ENCODE measurements at regions not wholly inside any gene's neighbourhood (a gene's known extent, or its start where the extent isn't known, plus 50 kb on each side); places are given as distances from the start of the nearest gene placed in this dataset.
A peak's percentile ranks its signal among the peaks of the same experiment; 100 is the strongest.

GRCh38 chr20:39808613-39809012 lies 846.5 kb downstream of the DHX35 start:
- DNase-seq: no peak
- Mint-ChIP-seq H3K36me3 (no peaks in the 10 kb centered on the region), H3K9me3 (peaks cover 0 to 2% (median 0%) of the 10 kb centered on the region in 5 donors), H3K4me3 (no peak overlapping the region), H3K27ac (no peak overlapping the region), H3K4me1 (no peaks in the 10 kb centered on the region), H3K27me3 (peaks cover 0 to 1% of the 10 kb centered on the region in 2 donors)
- Histone ChIP-seq H3K4me3 (ENCODE audit: low read length) (no peak overlapping the region), H3K36me3 (ENCODE audit: insufficient read depth, low read length) (no peaks in the 10 kb centered on the region), H3K9me3 (ENCODE audit: low read length) (no peaks in the 10 kb centered on the region), H3K4me1 (ENCODE audit: insufficient read depth, low read length) (no peaks in the 10 kb centered on the region), H3K27ac (ENCODE audit: low read depth, low read length) (no peak overlapping the region), H3K27me3 (ENCODE audit: insufficient read depth, low read length, poor library complexity, severe bottlenecking) (no peaks in the 10 kb centered on the region)
- ChIA-PET CTCF (no interaction called here), POLR2A (no interaction called here)

DNA sequence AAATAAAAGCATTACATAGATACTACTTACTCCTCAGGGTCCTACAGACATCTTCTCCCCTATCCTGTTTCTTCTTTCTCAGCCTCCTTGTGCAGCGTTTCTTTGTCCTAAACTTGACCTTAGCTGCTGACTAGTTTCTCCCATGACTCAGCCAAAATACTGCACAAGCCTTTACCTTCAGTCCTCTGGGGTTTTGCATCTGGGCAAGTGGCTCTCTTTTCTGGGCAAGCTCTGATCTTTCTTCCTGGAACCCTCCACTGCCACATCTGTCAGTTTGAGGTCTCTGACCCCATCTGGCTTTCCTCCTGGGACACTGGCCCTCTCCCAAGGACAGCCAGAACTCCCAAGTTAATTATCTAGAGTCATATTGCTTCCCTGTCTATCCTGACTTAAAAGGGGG lies 838.4 kb downstream of the DHX35 start:
- CTCF ChIA-PET: no interaction called here
- Mint-ChIP-seq H3K4me1 (no peaks in the 10 kb centered on the region), H3K27ac (no peak overlapping the region)

DNA sequence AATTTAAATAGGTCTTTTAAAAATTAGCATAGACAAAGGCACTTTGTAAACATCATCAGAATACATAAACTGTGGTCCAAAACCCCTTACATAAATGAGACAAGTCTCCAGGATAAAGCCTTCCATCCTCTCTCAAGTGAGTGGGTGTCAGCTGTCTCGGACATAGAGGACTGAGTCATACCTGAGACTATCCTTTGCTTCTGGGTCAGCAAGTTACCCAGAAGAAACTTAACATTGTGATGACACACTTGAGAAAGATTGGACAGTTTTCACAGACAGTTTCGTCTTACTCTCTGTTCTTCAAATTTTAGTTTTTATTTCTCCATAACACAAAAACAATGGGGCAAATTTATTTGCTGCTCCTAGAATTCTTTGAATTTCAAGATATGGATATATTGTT lies 838.0 kb downstream of the DHX35 start:
- Mint-ChIP-seq H3K4me1 (no peaks in the 10 kb centered on the region), H3K9me3 (peaks cover 0 to 9% (median 2%) of the 10 kb centered on the region in 5 donors), H3K27ac (no peak overlapping the region), H3K27me3 (no peaks in the 10 kb centered on the region), H3K36me3 (peaks cover 0 to 4% (median 0%) of the 10 kb centered on the region in 3 donors), H3K4me3 (no peak overlapping the region)
- ChIA-PET POLR2A (no interaction called here), CTCF (no interaction called here)
- Histone ChIP-seq H3K9me3 (ENCODE audit: low read length) (no peaks in the 10 kb centered on the region), H3K27me3 (ENCODE audit: insufficient read depth, low read length, poor library complexity, severe bottlenecking) (no peaks in the 10 kb centered on the region), H3K36me3 (ENCODE audit: insufficient read depth, low read length) (no peaks in the 10 kb centered on the region), H3K4me1 (ENCODE audit: insufficient read depth, low read length) (no peaks in the 10 kb centered on the region), H3K27ac (ENCODE audit: low read depth, low read length) (no peak overlapping the region), H3K4me3 (ENCODE audit: low read length) (no peak overlapping the region)
- no peak for DNase-seq

More for the DNA sequence above, 838.4 kb downstream of the DHX35 start:
- POLR2A ChIA-PET: no interaction called here
- no peaks in the 10 kb centered on the region for H3K27me3 ChIP-seq (ENCODE audit: insufficient read depth, low read length, poor library complexity, severe bottlenecking)
- peaks cover 0 to 4% (median 0%) of the 10 kb centered on the region in 3 donors for H3K36me3 Mint-ChIP-seq
- peaks cover 0 to 9% (median 2%) of the 10 kb centered on the region in 5 donors for H3K9me3 Mint-ChIP-seq
- H3K4me3 Mint-ChIP-seq: no peak overlapping the region
- H3K4me1 ChIP-seq (ENCODE audit: insufficient read depth, low read length): no peaks in the 10 kb centered on the region
- no peaks in the 10 kb centered on the region for H3K27me3 Mint-ChIP-seq
- no peak for DNase-seq
- no peak overlapping the region for H3K4me3 ChIP-seq (ENCODE audit: low read length)
- no peak overlapping the region for H3K27ac ChIP-seq (ENCODE audit: low read depth, low read length)
- no peaks in the 10 kb centered on the region for H3K36me3 ChIP-seq (ENCODE audit: insufficient read depth, low read length)
- H3K9me3 ChIP-seq (ENCODE audit: low read length): no peaks in the 10 kb centered on the region

- ChIA-PET POLR2A (no interaction called here), CTCF (no interaction called here)
- Histone ChIP-seq H3K4me1 (ENCODE audit: insufficient read depth, low read length) (no peaks in the 10 kb centered on the region), H3K4me3 (ENCODE audit: low read length) (no peak overlapping the region), H3K36me3 (ENCODE audit: insufficient read depth, low read length) (no peaks in the 10 kb centered on the region), H3K9me3 (ENCODE audit: low read length) (no peaks in the 10 kb centered on the region), H3K27me3 (ENCODE audit: insufficient read depth, low read length, poor library complexity, severe bottlenecking) (no peaks in the 10 kb centered on the region), H3K27ac (ENCODE audit: low read depth, low read length) (no peak overlapping the region)
- Mint-ChIP-seq H3K9me3 (peaks cover 0 to 9% (median 2%) of the 10 kb centered on the region in 5 donors), H3K27me3 (no peaks in the 10 kb centered on the region), H3K36me3 (peaks cover 0 to 4% (median 0%) of the 10 kb centered on the region in 3 donors), H3K27ac (no peak overlapping the region), H3K4me3 (no peak overlapping the region), H3K4me1 (no peaks in the 10 kb centered on the region)
- DNase-seq: no peak
These were observed 837.3 kb downstream of the DHX35 start for GRCh38 chr20:39799366-39799965.

GRCh38 chr20:39795401-39796272 lies 833.5 kb downstream of the DHX35 start:
- Mint-ChIP-seq H3K4me1 (no peaks in the 10 kb centered on the region), H3K27me3 (no peaks in the 10 kb centered on the region), H3K4me3 (no peak overlapping the region), H3K9me3 (peaks cover 0 to 9% (median 2%) of the 10 kb centered on the region in 5 donors), H3K36me3 (peaks cover 0 to 4% (median 0%) of the 10 kb centered on the region in 3 donors), H3K27ac (no peak overlapping the region)
- H3K9me3 ChIP-seq (ENCODE audit: low read length): no peaks in the 10 kb centered on the region
- no peak overlapping the region for H3K4me3 ChIP-seq (ENCODE audit: low read length)
- no peak for DNase-seq
- no peaks in the 10 kb centered on the region for H3K36me3 ChIP-seq (ENCODE audit: insufficient read depth, low read length)
- CTCF ChIA-PET: no interaction called here
- no peaks in the 10 kb centered on the region for H3K27me3 ChIP-seq (ENCODE audit: insufficient read depth, low read length, poor library complexity, severe bottlenecking)
- POLR2A ChIA-PET: no interaction called here
- H3K27ac ChIP-seq (ENCODE audit: low read depth, low read length): no peak overlapping the region
- H3K4me1 ChIP-seq (ENCODE audit: insufficient read depth, low read length): no peaks in the 10 kb centered on the region

GRCh38 chr20:39792334-39792733 lies 830.2 kb downstream of the DHX35 start:
- Mint-ChIP-seq H3K4me1 (no peaks in the 10 kb centered on the region), H3K27ac (no peak overlapping the region), H3K36me3 (no peaks in the 10 kb centered on the region), H3K4me3 (no peak overlapping the region), H3K9me3 (peaks cover 0 to 7% (median 2%) of the 10 kb centered on the region in 5 donors), H3K27me3 (no peaks in the 10 kb centered on the region)
- H3K27me3 ChIP-seq (ENCODE audit: insufficient read depth, low read length, poor library complexity, severe bottlenecking): no peaks in the 10 kb centered on the region
- H3K4me3 ChIP-seq (ENCODE audit: low read length): no peak overlapping the region
- H3K36me3 ChIP-seq (ENCODE audit: insufficient read depth, low read length): no peaks in the 10 kb centered on the region
- ChIA-PET CTCF (no interaction called here), POLR2A (no interaction called here)
- no peaks in the 10 kb centered on the region for H3K9me3 ChIP-seq (ENCODE audit: low read length)
- no peak overlapping the region for H3K27ac ChIP-seq (ENCODE audit: low read depth, low read length)
- H3K4me1 ChIP-seq (ENCODE audit: insufficient read depth, low read length): no peaks in the 10 kb centered on the region
- no peak for DNase-seq

GRCh38 chr20:39789411-39789810 lies 827.3 kb downstream of the DHX35 start:
- H3K27ac Mint-ChIP-seq: peak overlapping the region in 1 of 8 donors; percentile 29
- ChIA-PET POLR2A (no interaction called here), CTCF (no interaction called here)
- no peaks in the 10 kb centered on the region for H3K36me3 Mint-ChIP-seq
- Histone ChIP-seq H3K27ac (ENCODE audit: low read depth, low read length) (no peak overlapping the region), H3K27me3 (ENCODE audit: insufficient read depth, low read length, poor library complexity, severe bottlenecking) (no peaks in the 10 kb centered on the region), H3K4me3 (ENCODE audit: low read length) (no peak overlapping the region), H3K9me3 (ENCODE audit: low read length) (no peaks in the 10 kb centered on the region), H3K36me3 (ENCODE audit: insufficient read depth, low read length) (no peaks in the 10 kb centered on the region), H3K4me1 (ENCODE audit: insufficient read depth, low read length) (no peaks in the 10 kb centered on the region)
- H3K27me3 Mint-ChIP-seq: no peaks in the 10 kb centered on the region
- no peaks in the 10 kb centered on the region for H3K4me1 Mint-ChIP-seq
- H3K9me3 Mint-ChIP-seq: peaks cover 0 to 10% (median 3%) of the 10 kb centered on the region in 5 donors
- no peak overlapping the region for H3K4me3 Mint-ChIP-seq
- DNase-seq: no peak

DNA sequence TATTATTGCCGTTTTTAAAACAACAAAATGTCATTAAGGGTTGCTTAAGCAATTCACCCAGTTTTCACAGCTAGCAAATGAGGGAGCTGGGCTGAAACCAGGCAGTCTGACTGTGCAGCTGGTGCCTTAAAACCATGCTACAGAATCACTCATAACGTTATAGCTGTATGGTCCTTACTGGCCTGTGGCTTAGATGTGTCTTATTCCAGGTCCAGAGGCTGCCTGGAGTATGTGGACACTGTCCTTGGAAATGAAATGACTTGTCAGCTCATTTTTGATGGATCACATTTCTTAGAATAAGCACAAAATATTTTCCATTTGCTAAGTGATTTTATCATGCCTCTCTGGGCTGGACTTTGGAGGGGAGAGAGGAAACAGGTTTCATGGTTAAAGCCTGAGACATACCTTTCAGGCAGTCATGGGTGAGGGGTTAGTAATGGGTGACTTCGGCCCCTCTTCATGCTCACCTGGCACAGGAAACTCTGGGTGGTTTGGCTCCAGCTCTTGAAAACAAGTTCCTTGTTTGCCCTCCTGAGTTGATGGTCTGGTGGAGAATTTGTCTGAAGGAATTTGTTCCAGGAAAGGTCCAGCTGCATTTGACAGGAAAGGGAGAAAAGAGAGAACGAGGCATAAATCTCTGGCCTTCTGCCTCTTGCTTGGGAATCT lies 823.2 kb downstream of the DHX35 start:
- no peak for DNase-seq
- no peaks in the 10 kb centered on the region for H3K4me1 Mint-ChIP-seq
- CTCF ChIA-PET: no interaction called here
- POLR2A ChIA-PET: no interaction called here
- Histone ChIP-seq H3K27me3 (ENCODE audit: insufficient read depth, low read length, poor library complexity, severe bottlenecking) (no peaks in the 10 kb centered on the region), H3K27ac (ENCODE audit: low read depth, low read length) (no peak overlapping the region), H3K4me3 (ENCODE audit: low read length) (no peak overlapping the region), H3K36me3 (ENCODE audit: insufficient read depth, low read length) (no peaks in the 10 kb centered on the region), H3K4me1 (ENCODE audit: insufficient read depth, low read length) (no peaks in the 10 kb centered on the region), H3K9me3 (ENCODE audit: low read length) (no peaks in the 10 kb centered on the region)
- no peaks in the 10 kb centered on the region for H3K36me3 Mint-ChIP-seq
- H3K9me3 Mint-ChIP-seq: peaks cover 0 to 13% (median 4%) of the 10 kb centered on the region in 5 donors
- H3K27ac Mint-ChIP-seq: no peak overlapping the region
- H3K4me3 Mint-ChIP-seq: no peak overlapping the region
- H3K27me3 Mint-ChIP-seq: no peaks in the 10 kb centered on the region
